SK-N-SH (cell line): ENCODE measurements at regions not wholly inside any gene's neighbourhood (a gene's known extent, or its start where the extent isn't known, plus 50 kb on each side); places are given as distances from the start of the nearest gene placed in this dataset.

Experiments
- CTCF ChIA-PET: fragments of 300-600, 350-600 bp; formaldehyde crosslinking; extraction: SDS; loops from one replicate; lab custom pipeline; 2021; lab: Yijun Ruan, JAX
- POLR2A ChIA-PET: fragments of 350-600 bp; sonication (Branson Sonifier 250); formaldehyde crosslinking; extraction: SDS; loops from one replicate; lab custom pipeline; 2020; ENCODE audit warnings: antibody characterized with exemption, inconsistent platforms; lab: Yijun Ruan, JAX
- DNase-seq: peaks from one replicate; pipeline ENCODE4 v3.0.0; 2012
- H2AFZ ChIP-seq: fragments of 200-600 bp; sonication (generic); 2 replicates; pipeline ENCODE4 v1.8.1; 2016; ENCODE audit warnings: antibody characterized with exemption, mild to moderate bottlenecking, low read depth
- H3F3A ChIP-seq: fragments of 200-600 bp; sonication (generic); replicated peaks from 2 replicates; pipeline ENCODE3; 2016; ENCODE audit warnings: antibody characterized with exemption, mild to moderate bottlenecking; ENCODE audit not compliant: insufficient read depth
- H3K27ac ChIP-seq, 2 experiments: fragments of 200-500 bp in 1 of 2; fragments of 200-600 bp in 1 of 2; sonication (Bioruptor generic) in 1 of 2; sonication (generic), shearing (Covaris generic) in 1 of 2; 2 replicates each; pipeline versions ENCODE4 v1.5.1 to v1.6.1; 2014 to 2016; ENCODE audit warnings: low read depth in 2 of 2, inconsistent platforms in 1 of 2, low read length in 1 of 2, mild to moderate bottlenecking in 1 of 2, mixed read lengths in 1 of 2
- H3K27me3 ChIP-seq: fragments of 200-600 bp; sonication (generic), shearing (Covaris generic); 2 replicates; pipeline ENCODE4 v1.6.1; 2016; ENCODE audit warnings: mixed run types; ENCODE audit not compliant: insufficient read depth
- H3K36me3 ChIP-seq, 2 experiments: fragments of 200-500 bp in 1 of 2; fragments of 200-600 bp in 1 of 2; sonication (Bioruptor generic) in 1 of 2; sonication (generic) in 1 of 2; replicated peaks in 1 of 2; 2 replicates each; pipeline versions ENCODE3 to v1.5.1; 2014 to 2016; ENCODE audit warnings: low read length in 1 of 2, mild to moderate bottlenecking in 1 of 2; ENCODE audit not compliant: insufficient read depth in 2 of 2, control insufficient read depth in 1 of 2
- H3K4me1 ChIP-seq, 2 experiments: fragments of 200-500 bp in 1 of 2; fragments of 200-600 bp in 1 of 2; sonication (Bioruptor generic) in 1 of 2; sonication (generic), shearing (Covaris generic) in 1 of 2; 2 replicates each; pipeline versions ENCODE4 v1.5.1 to v1.6.1; 2014 to 2016; ENCODE audit warnings: low read depth in 1 of 2, low read length in 1 of 2, mixed run types in 1 of 2; ENCODE audit not compliant: insufficient read depth in 2 of 2, control insufficient read depth in 1 of 2
- H3K4me2 ChIP-seq: fragments of 200-600 bp; sonication (generic), shearing (Covaris generic); 2 replicates; pipeline ENCODE4 v1.6.1; 2017; ENCODE audit warnings: mixed run types
- H3K4me3 ChIP-seq, 2 experiments: fragments of 200-500 bp in 1 of 2; fragments of 200-600 bp in 1 of 2; sonication (Bioruptor generic) in 1 of 2; sonication (generic), shearing (Covaris generic) in 1 of 2; 2 replicates each; pipeline versions ENCODE4 v1.5.1 to v1.8.1; 2014 to 2016; ENCODE audit warnings: low read depth in 2 of 2, inconsistent platforms in 1 of 2, low read length in 1 of 2, mild to moderate bottlenecking in 1 of 2, mixed read lengths in 1 of 2, moderate library complexity in 1 of 2
- H3K79me2 ChIP-seq: fragments of 200-600 bp; sonication (generic); 2 replicates; pipeline ENCODE4 v1.8.1; 2017; ENCODE audit warnings: mild to moderate bottlenecking; ENCODE audit not compliant: insufficient read depth
- H3K9ac ChIP-seq: fragments of 200-600 bp; sonication (generic); 2 replicates; pipeline ENCODE4 v1.6.1; 2017; ENCODE audit warnings: mixed run types
- H3K9me2 ChIP-seq: fragments of 200-600 bp; sonication (generic); 2 replicates; pipeline ENCODE4 v1.6.1; 2017; ENCODE audit warnings: mixed run types
- H3K9me3 ChIP-seq: fragments of 200-600 bp; sonication (generic); 2 replicates; pipeline ENCODE4 v1.6.1; 2017; ENCODE audit warnings: mixed run types, mild to moderate bottlenecking, moderate library complexity
- H4K20me1 ChIP-seq: fragments of 200-600 bp; sonication (generic); 2 replicates; pipeline ENCODE4 v1.6.1; 2017; ENCODE audit warnings: mild to moderate bottlenecking, mixed run types; ENCODE audit not compliant: insufficient read depth
- CHD2 ChIP-seq: fragments of 150-350 bp; IDR thresholded peaks from 2 replicates; pipeline ENCODE4 v1.6.1; 2018; ENCODE audit warnings: low read length; ENCODE audit not compliant: partially characterized antibody
- CTCF ChIP-seq: fragments of 200-600 bp; sonication (generic); IDR thresholded peaks from 2 replicates; pipeline ENCODE4 v1.6.1; 2017; ENCODE audit warnings: antibody characterized with exemption, mild to moderate bottlenecking, moderate library complexity
- ELF1 ChIP-seq: IDR thresholded peaks from 2 replicates; pipeline ENCODE4 v1.4.0; 2012
- FOSL2 ChIP-seq: IDR thresholded peaks from 2 replicates; pipeline ENCODE4 v1.4.0; 2012; ENCODE audit warnings: low read depth, mild to moderate bottlenecking, moderate library complexity, borderline replicate concordance
- FOXJ3 ChIP-seq: sonication (generic); formaldehyde crosslinking; IDR thresholded peaks from 2 replicates; pipeline ENCODE4 v1.5.1; 2020; ENCODE audit warnings: mild to moderate bottlenecking, missing genetic modification reagents
- GABPA ChIP-seq: IDR thresholded peaks from 2 replicates; pipeline ENCODE4 v1.4.0; 2012; ENCODE audit warnings: low read depth, mild to moderate bottlenecking
- GATA2 ChIP-seq: sonication (generic); formaldehyde crosslinking; IDR thresholded peaks from 2 replicates; pipeline ENCODE4 v1.5.0; 2020; ENCODE audit warnings: mild to moderate bottlenecking, missing genetic modification reagents
- JUND ChIP-seq: IDR thresholded peaks from 2 replicates; pipeline ENCODE4 v1.4.0; 2012
- MEF2A ChIP-seq: IDR thresholded peaks from 2 replicates; pipeline ENCODE4 v1.4.0; 2012; ENCODE audit warnings: low read depth, borderline replicate concordance
- MXI1 ChIP-seq: IDR thresholded peaks from 2 replicates; pipeline ENCODE4 v1.6.1; 2012; ENCODE audit warnings: mild to moderate bottlenecking, low read depth, low read length, improper control_type of control experiment
- NFIC ChIP-seq: IDR thresholded peaks from 2 replicates; pipeline ENCODE4 v1.4.0; 2012; ENCODE audit warnings: borderline replicate concordance
- NRF1 ChIP-seq: IDR thresholded peaks from 2 replicates; pipeline ENCODE4 v1.6.1; 2012; ENCODE audit warnings: low read depth, mild to moderate bottlenecking, low read length
- RAD21 ChIP-seq: IDR thresholded peaks from 2 replicates; pipeline ENCODE4 v1.6.1; 2012; ENCODE audit warnings: mild to moderate bottlenecking, low read length
- RCOR1 ChIP-seq: fragments of 150-350 bp; IDR thresholded peaks from 2 replicates; pipeline ENCODE4 v1.6.1; 2017; ENCODE audit warnings: antibody characterized with exemption, low read length
- RFX5 ChIP-seq: IDR thresholded peaks from 2 replicates; pipeline ENCODE4 v1.6.1; 2012; ENCODE audit warnings: mild to moderate bottlenecking, improper control_type of control experiment, low read length
- SIN3A ChIP-seq: IDR thresholded peaks from 2 replicates; pipeline ENCODE4 v1.6.1; 2012; ENCODE audit warnings: low read depth, mild to moderate bottlenecking, low read length, moderate library complexity, borderline replicate concordance
- TAF1 ChIP-seq: IDR thresholded peaks from 2 replicates; pipeline ENCODE4 v1.6.1; 2012; ENCODE audit warnings: low read depth, mild to moderate bottlenecking, low read length, moderate library complexity, borderline replicate concordance
- TCF12 ChIP-seq: IDR thresholded peaks from 2 replicates; pipeline ENCODE4 v1.4.0; 2012
- TEAD4 ChIP-seq: IDR thresholded peaks from 2 replicates; pipeline ENCODE4 v1.4.0; 2012; ENCODE audit warnings: mild to moderate bottlenecking, borderline replicate concordance; ENCODE audit not compliant: insufficient read depth
- ZBTB33 ChIP-seq: IDR thresholded peaks from 2 replicates; pipeline ENCODE4 v1.4.0; 2012; ENCODE audit warnings: low read depth, borderline replicate concordance
- WGBS: methylation state at CpG from one replicate; pipeline ENCODE4 v1.1.6; 2017; ENCODE audit warnings: low lambda C conversion rate; 5-methylcytosine and 5-hydroxymethylcytosine counted together
- TF ChIP-seq, protein P1 (sequence below): fragments of 150-350 bp; IDR thresholded peaks from 2 replicates; pipeline ENCODE4 v1.6.1; 2016; ENCODE audit warnings: mild to moderate bottlenecking, low read depth, low read length

- no peak overlapping the region for H2AFZ ChIP-seq
- H3F3A ChIP-seq = no peaks in the 10 kb centered on the region
- no peak overlapping the region for H3K27ac ChIP-seq
- 53% methylated on average over 4 of the region's 4 CpGs for WGBS
- TF ChIP-seq CTCF (no peak), MXI1 (no peak), MEF2A (no peak), JUND (no peak), TCF12 (no peak), NRF1 (no peak), ZBTB33 (no peak), SIN3A (no peak), FOSL2 (no peak), TEAD4 (no peak), RFX5 (no peak), GATA2 (no peak), FOXJ3 (CRISPR knock-in tag) (no peak)
- TF ChIP-seq, all 33 proteins: peak for 0
- Histone ChIP-seq H4K20me1 (no peaks in the 10 kb centered on the region), H3K27me3 (no peaks in the 10 kb centered on the region), H3K9me3 (no peaks in the 10 kb centered on the region), H3K4me1 (no peaks in the 10 kb centered on the region), H3K9me2 (no peaks in the 10 kb centered on the region), H3K4me2 (no peak overlapping the region), H3K4me3 (no peak overlapping the region), H3K36me3 (no peaks in the 10 kb centered on the region), H3K9ac (no peak overlapping the region), H3K79me2 (no peaks in the 10 kb centered on the region)
- ChIA-PET POLR2A (no interaction called here), CTCF (interaction anchor here (0.7 to 1.3 kb wide), 3 partner anchors 9 to 26 kb away, joined by 3 to 5 read pairs (median 5); no protein-coding TSS in a partner anchor)
- DNase-seq = no peak
Observed at GRCh38 chr12:30466093-30466585, 229.5 kb downstream of the IPO8 start.

- Histone ChIP-seq H3K4me3 (no peak overlapping the region), H3K4me2 (no peak overlapping the region), H4K20me1 (no peaks in the 10 kb centered on the region), H3K27ac (no peak overlapping the region), H3K27me3 (no peaks in the 10 kb centered on the region), H3K36me3 (no peaks in the 10 kb centered on the region), H3K9me2 (no peaks in the 10 kb centered on the region), H3K79me2 (no peaks in the 10 kb centered on the region), H2AFZ (no peak overlapping the region), H3K4me1 (no peaks in the 10 kb centered on the region), H3K9me3 (no peaks in the 10 kb centered on the region), H3K9ac (no peak overlapping the region), H3F3A (no peaks in the 10 kb centered on the region)
- CTCF ChIA-PET = no interaction called here
- DNase-seq = no peak
- POLR2A ChIA-PET = no interaction called here
- WGBS = 39% methylated on average over 2 of the region's 2 CpGs
- TF ChIP-seq, protein P1, sequence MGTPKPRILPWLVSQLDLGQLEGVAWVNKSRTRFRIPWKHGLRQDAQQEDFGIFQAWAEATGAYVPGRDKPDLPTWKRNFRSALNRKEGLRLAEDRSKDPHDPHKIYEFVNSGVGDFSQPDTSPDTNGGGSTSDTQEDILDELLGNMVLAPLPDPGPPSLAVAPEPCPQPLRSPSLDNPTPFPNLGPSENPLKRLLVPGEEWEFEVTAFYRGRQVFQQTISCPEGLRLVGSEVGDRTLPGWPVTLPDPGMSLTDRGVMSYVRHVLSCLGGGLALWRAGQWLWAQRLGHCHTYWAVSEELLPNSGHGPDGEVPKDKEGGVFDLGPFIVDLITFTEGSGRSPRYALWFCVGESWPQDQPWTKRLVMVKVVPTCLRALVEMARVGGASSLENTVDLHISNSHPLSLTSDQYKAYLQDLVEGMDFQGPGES = no peak
- TF ChIP-seq ELF1 (no peak), FOXJ3 (CRISPR knock-in tag) (no peak), FOSL2 (no peak), RAD21 (no peak), TEAD4 (no peak), GABPA (no peak), TAF1 (no peak), NFIC (no peak), RFX5 (no peak), TCF12 (no peak), RCOR1 (no peak), CHD2 (no peak)
Observed at GRCh38 chr12:30463636-30464035, 232.0 kb downstream of the IPO8 start.
